GM12878 (cell line): ENCODE measurements at regions not wholly inside any gene's neighbourhood (a gene's known extent, or its start where the extent isn't known, plus 50 kb on each side); places are given as distances from the start of the nearest gene placed in this dataset.

Source experiments
- ATAC-seq: fragments of 200-7000 bp; cut with Tn5 transposase; 3 replicates; pipeline ENCODE4 v1.9.1; 2020; ENCODE audit warnings: mild to moderate bottlenecking, moderate library complexity
- BruUV-seq: library from RNA; stranded (reverse); fragments of 400-500 nt; replicated peaks from 2 replicates; lab custom pipeline; 2021; lab: Mats Ljungman, UMichigan
- CTCF ChIA-PET: fragments of 300-600 bp; sonication (Branson Sonifier 250); formaldehyde crosslinking; extraction: SDS; loops from one replicate; lab custom pipeline; 2021; ENCODE audit warnings: inconsistent platforms; lab: Yijun Ruan, JAX
- POLR2A ChIA-PET: fragments of 350-600 bp; formaldehyde crosslinking; extraction: SDS; loops from one replicate; lab custom pipeline; 2021; ENCODE audit warnings: inconsistent platforms; lab: Charles Lee
- RAD21 ChIA-PET: fragments of 300-600 bp; sonication (Branson Sonifier 250); formaldehyde crosslinking; loops from one replicate; lab custom pipeline; 2023; ENCODE audit warnings: antibody characterized with exemption; ENCODE audit not compliant: unreplicated experiment; lab: Charles Lee
- SMC1A ChIA-PET: fragments of 300-600 bp; sonication (Branson Sonifier 250); formaldehyde crosslinking; loops from one replicate; lab custom pipeline; 2023; ENCODE audit not compliant: unreplicated experiment, uncharacterized antibody; lab: Charles Lee
- DNase-seq: peaks from one replicate; pipeline ENCODE4 v3.0.0-alpha.2; 2011; ENCODE audit warnings: low read depth, low spot score
- FAIRE-seq: peaks from 3 replicates; lab custom pipeline; 2011; peaks lifted over from hg19 to GRCh38; lab: Jason Lieb, UNC
- H2AFZ ChIP-seq: 2 replicates; pipeline ENCODE4 v1.6.0; 2011; ENCODE audit warnings: low read depth, low read length, control low read depth; ENCODE audit not compliant: control insufficient read depth
- H3K27ac ChIP-seq: 2 replicates; pipeline ENCODE4 v1.5.1; 2011; ENCODE audit warnings: control low read depth; ENCODE audit not compliant: control insufficient read depth, insufficient read depth
- H3K27me3 ChIP-seq, 2 experiments: replicated peaks in 1 of 2; 2 replicates each; pipeline versions ENCODE4 v1.6.0 to v1.6.1; 2011; ENCODE audit warnings: low read length in 1 of 2; ENCODE audit not compliant: control insufficient read depth in 2 of 2, insufficient read depth in 2 of 2
- H3K36me3 ChIP-seq, 2 experiments: 2 replicates each; pipeline ENCODE4 v1.5.1; 2011; ENCODE audit warnings: low read length in 1 of 2; ENCODE audit not compliant: control insufficient read depth in 2 of 2, insufficient read depth in 2 of 2
- H3K4me1 ChIP-seq: 2 replicates; pipeline ENCODE4 v1.6.1; 2011; ENCODE audit warnings: mild to moderate bottlenecking, low read length, moderate library complexity, mixed read lengths; ENCODE audit not compliant: control insufficient read depth, insufficient read depth
- H3K4me2 ChIP-seq: 2 replicates; pipeline ENCODE4 v1.6.0; 2011; ENCODE audit warnings: control low read depth; ENCODE audit not compliant: control insufficient read depth, insufficient read depth
- H3K4me3 ChIP-seq: fragments of 200-600 bp; sonication (generic); 2 replicates; pipeline ENCODE4 v1.5.1; 2016
- H3K79me2 ChIP-seq: 2 replicates; pipeline ENCODE4 v1.6.0; 2011; ENCODE audit warnings: low read length; ENCODE audit not compliant: control insufficient read depth, insufficient read depth
- H3K9ac ChIP-seq: 2 replicates; pipeline ENCODE4 v1.8.0; 2011; ENCODE audit warnings: low read length, control low read depth, mixed read lengths; ENCODE audit not compliant: control insufficient read depth, insufficient read depth
- H3K9me3 ChIP-seq: replicated peaks from 3 replicates; pipeline ENCODE4 v1.5.1; 2011; ENCODE audit warnings: mild to moderate bottlenecking, low read length; ENCODE audit not compliant: control insufficient read depth, insufficient read depth
- H4K20me1 ChIP-seq: 2 replicates; pipeline ENCODE4 v1.6.0; 2011; ENCODE audit not compliant: control insufficient read depth, insufficient read depth
- EGR1 ChIP-seq, 2 experiments: IDR thresholded peaks; 1 replicate in 1 of 2; 2 replicates in 1 of 2; pipeline ENCODE4 v1.6.1; 2011 to 2012; ENCODE audit warnings: low read depth in 2 of 2, low read length in 2 of 2, borderline replicate concordance in 1 of 2, mild to moderate bottlenecking in 1 of 2, moderate library complexity in 1 of 2
- LARP7 ChIP-seq: fragments of 450-650 bp; IDR thresholded peaks from 2 replicates; pipeline ENCODE4 v1.6.1; 2017; ENCODE audit warnings: mild to moderate bottlenecking
- NR2C1 ChIP-seq: fragments of 450-650 bp; IDR thresholded peaks from 2 replicates; pipeline ENCODE4 v1.6.1; 2017; ENCODE audit warnings: antibody characterized with exemption, mild to moderate bottlenecking, moderate library complexity
- SP1 ChIP-seq: IDR thresholded peaks from one replicate; pipeline ENCODE4 v1.6.1; 2011; ENCODE audit warnings: low read depth, low read length
- WGBS: methylation state at CpG from one replicate; pipeline ENCODE4 v1.1.6; 2016; ENCODE audit warnings: low lambda C conversion rate; ENCODE audit not compliant: insufficient replicate concordance, insufficient coverage; ENCODE audit errors: missing lambda C conversion rate; 5-methylcytosine and 5-hydroxymethylcytosine counted together
- in situ Hi-C: fragments of 300-500 bp; cut with MboI; formaldehyde crosslinking; loops from 9 replicates; pipeline ENCODE4 v1.14.3; 2018; ENCODE audit warnings: mixed read lengths
- intact Hi-C: fragments of 100-400 bp; cut with micrococcal nuclease; formaldehyde crosslinking; loops from one replicate; pipeline ENCODE4 v1.14.2; 2022; ENCODE audit not compliant: unreplicated experiment
- TF ChIP-seq, protein P1 (sequence below): fragments of 450-650 bp; formaldehyde crosslinking; IDR thresholded peaks from 2 replicates; pipeline ENCODE4 v1.4.0; 2022; ENCODE audit warnings: mild to moderate bottlenecking, moderate library complexity
- TF ChIP-seq, protein P2 (sequence below): IDR thresholded peaks from 2 replicates; pipeline ENCODE4 v1.6.1; 2011; ENCODE audit warnings: borderline replicate concordance, low read depth, mild to moderate bottlenecking, moderate library complexity, mixed read lengths, low read length; ENCODE audit not compliant: insufficient read depth; ENCODE audit errors: extremely low read length
- TF ChIP-seq, protein P3 (sequence below): fragments of 450-650 bp; IDR thresholded peaks from 2 replicates; pipeline ENCODE4 v1.6.1; 2016; ENCODE audit warnings: mild to moderate bottlenecking
- TF ChIP-seq, protein P4 (sequence below): IDR thresholded peaks from 2 replicates; pipeline ENCODE4 v1.6.1; 2012; ENCODE audit warnings: improper control_type of control experiment, low read depth, low read length; ENCODE audit not compliant: insufficient replicate concordance

DNA sequence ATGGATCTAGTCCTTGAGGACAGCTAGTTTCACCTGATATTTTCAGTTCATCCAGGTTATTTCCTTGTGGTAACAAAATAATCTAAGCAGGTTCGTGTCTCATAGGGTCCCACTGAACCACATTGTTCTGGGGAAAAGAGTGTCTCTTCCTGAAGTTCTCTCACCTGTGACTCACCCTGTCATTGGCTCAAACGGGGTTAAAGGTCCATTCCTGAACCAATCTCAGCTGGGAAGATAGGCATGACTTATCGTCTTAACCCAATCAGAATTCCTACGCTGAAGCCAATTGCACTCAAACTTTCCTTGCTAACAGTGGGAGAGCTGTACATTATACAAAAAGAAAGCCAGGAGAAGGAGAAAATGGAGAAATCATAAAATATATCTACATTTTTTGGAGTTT lies 475.8 kb downstream of the TOX3 start (continued):
- TF ChIP-seq, protein P1, sequence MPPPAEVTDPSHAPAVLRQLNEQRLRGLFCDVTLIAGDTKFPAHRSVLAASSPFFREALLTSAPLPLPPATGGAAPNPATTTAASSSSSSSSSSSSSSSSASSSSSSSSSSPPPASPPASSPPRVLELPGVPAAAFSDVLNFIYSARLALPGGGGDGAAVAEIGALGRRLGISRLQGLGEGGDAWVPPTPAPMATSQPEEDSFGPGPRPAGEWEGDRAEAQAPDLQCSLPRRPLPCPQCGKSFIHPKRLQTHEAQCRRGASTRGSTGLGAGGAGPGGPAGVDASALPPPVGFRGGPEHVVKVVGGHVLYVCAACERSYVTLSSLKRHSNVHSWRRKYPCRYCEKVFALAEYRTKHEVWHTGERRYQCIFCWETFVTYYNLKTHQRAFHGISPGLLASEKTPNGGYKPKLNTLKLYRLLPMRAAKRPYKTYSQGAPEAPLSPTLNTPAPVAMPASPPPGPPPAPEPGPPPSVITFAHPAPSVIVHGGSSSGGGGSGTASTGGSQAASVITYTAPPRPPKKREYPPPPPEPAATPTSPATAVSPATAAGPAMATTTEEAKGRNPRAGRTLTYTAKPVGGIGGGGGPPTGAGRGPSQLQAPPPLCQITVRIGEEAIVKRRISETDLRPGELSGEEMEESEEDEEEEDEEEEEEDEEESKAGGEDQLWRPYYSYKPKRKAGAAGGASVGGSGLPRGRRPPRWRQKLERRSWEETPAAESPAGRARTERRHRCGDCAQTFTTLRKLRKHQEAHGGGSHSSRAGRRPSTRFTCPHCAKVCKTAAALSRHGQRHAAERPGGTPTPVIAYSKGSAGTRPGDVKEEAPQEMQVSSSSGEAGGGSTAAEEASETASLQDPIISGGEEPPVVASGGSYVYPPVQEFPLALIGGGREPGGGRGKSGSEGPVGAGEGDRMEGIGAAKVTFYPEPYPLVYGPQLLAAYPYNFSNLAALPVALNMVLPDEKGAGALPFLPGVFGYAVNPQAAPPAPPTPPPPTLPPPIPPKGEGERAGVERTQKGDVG (CRISPR knock-in tag): no peak
- TF ChIP-seq, protein P2, sequence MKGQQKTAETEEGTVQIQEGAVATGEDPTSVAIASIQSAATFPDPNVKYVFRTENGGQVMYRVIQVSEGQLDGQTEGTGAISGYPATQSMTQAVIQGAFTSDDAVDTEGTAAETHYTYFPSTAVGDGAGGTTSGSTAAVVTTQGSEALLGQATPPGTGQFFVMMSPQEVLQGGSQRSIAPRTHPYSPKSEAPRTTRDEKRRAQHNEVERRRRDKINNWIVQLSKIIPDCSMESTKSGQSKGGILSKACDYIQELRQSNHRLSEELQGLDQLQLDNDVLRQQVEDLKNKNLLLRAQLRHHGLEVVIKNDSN: no peak

DNA sequence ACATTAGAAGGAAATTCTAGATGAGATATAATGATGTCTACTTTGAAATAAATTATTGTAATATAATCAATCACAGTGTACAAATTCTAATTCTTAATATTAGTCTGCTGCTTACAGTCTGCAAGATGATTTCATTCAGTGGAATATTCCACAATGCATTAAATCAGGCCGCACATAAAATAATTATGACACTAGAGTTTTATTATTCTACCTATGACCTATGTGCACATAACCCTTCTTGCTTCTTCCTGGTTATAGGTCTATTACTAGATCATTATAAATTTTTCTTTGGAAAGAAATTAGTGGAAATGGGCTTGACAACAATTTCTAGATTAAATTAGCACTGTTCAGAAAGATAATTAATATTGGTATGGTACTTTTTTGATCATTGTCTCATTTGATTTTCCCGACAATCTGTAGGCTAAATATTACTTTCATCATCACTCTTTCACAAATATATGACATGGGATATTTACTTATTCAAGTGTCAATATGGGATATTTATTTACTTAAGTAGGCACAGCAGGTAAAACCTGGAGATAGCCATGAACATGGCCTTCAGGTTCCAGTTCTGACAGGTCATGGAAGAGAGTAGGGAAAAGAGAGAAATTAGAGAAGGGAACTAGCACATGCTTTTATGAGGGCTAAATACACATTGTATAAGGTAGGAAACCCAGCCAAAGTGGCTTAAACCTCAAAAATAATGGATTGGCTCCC lies 476.4 kb downstream of the TOX3 start:
- no peak overlapping the region for H3K4me3 ChIP-seq
- no TSS peak for BruUV-seq
- intact Hi-C loops: no loop called here
- H3K36me3 ChIP-seq: no peaks in the 10 kb centered on the region
- CTCF ChIA-PET: interaction anchor here (1.2 to 4.3 kb wide), 7 partner anchors 121 to 952 kb away, joined by 3 to 28 read pairs (median 4); no protein-coding TSS in a partner anchor
- no peaks in the 10 kb centered on the region for H3K4me1 ChIP-seq
- no peak for DNase-seq
- H3K9me3 ChIP-seq: no peaks in the 10 kb centered on the region
- H4K20me1 ChIP-seq: no peaks in the 10 kb centered on the region
- SMC1A ChIA-PET: interaction anchor here (1.0 to 1.9 kb wide), 3 partner anchors 122 to 844 kb away, joined by 3 to 15 read pairs (median 3); no protein-coding TSS in a partner anchor
- no peak for ATAC-seq
- RAD21 ChIA-PET: interaction anchor here (0.9 kb wide), 1 partner anchor 121 kb away, joined by 4 read pairs; no protein-coding TSS in a partner anchor
- H3K27me3 ChIP-seq: no peaks in the 10 kb centered on the region
- no peaks in the 10 kb centered on the region for H3K79me2 ChIP-seq
- in situ Hi-C loops: no loop called here
- H3K4me2 ChIP-seq: no peak overlapping the region
- no peak overlapping the region for H3K9ac ChIP-seq
- no peak overlapping the region for H2AFZ ChIP-seq
- 33% methylated on average over 2 of the region's 2 CpGs for WGBS
- no peak for FAIRE-seq
- POLR2A ChIA-PET: no interaction called here
- H3K27ac ChIP-seq: no peak overlapping the region
- TF ChIP-seq EGR1 (IDR thresholded peaks at IDR 0.05; ENCODE audit: borderline replicate concordance in 1 of 2, low read depth in 2 of 2, low read length in 2 of 2): no peak
- TF ChIP-seq, protein P3, sequence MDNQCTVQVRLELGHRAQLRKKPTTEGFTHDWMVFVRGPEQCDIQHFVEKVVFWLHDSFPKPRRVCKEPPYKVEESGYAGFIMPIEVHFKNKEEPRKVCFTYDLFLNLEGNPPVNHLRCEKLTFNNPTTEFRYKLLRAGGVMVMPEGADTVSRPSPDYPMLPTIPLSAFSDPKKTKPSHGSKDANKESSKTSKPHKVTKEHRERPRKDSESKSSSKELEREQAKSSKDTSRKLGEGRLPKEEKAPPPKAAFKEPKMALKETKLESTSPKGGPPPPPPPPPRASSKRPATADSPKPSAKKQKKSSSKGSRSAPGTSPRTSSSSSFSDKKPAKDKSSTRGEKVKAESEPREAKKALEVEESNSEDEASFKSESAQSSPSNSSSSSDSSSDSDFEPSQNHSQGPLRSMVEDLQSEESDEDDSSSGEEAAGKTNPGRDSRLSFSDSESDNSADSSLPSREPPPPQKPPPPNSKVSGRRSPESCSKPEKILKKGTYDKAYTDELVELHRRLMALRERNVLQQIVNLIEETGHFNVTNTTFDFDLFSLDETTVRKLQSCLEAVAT: no peak
- no peak for TF ChIP-seq LARP7
- TF ChIP-seq SP1: no peak
- TF ChIP-seq, protein P4, sequence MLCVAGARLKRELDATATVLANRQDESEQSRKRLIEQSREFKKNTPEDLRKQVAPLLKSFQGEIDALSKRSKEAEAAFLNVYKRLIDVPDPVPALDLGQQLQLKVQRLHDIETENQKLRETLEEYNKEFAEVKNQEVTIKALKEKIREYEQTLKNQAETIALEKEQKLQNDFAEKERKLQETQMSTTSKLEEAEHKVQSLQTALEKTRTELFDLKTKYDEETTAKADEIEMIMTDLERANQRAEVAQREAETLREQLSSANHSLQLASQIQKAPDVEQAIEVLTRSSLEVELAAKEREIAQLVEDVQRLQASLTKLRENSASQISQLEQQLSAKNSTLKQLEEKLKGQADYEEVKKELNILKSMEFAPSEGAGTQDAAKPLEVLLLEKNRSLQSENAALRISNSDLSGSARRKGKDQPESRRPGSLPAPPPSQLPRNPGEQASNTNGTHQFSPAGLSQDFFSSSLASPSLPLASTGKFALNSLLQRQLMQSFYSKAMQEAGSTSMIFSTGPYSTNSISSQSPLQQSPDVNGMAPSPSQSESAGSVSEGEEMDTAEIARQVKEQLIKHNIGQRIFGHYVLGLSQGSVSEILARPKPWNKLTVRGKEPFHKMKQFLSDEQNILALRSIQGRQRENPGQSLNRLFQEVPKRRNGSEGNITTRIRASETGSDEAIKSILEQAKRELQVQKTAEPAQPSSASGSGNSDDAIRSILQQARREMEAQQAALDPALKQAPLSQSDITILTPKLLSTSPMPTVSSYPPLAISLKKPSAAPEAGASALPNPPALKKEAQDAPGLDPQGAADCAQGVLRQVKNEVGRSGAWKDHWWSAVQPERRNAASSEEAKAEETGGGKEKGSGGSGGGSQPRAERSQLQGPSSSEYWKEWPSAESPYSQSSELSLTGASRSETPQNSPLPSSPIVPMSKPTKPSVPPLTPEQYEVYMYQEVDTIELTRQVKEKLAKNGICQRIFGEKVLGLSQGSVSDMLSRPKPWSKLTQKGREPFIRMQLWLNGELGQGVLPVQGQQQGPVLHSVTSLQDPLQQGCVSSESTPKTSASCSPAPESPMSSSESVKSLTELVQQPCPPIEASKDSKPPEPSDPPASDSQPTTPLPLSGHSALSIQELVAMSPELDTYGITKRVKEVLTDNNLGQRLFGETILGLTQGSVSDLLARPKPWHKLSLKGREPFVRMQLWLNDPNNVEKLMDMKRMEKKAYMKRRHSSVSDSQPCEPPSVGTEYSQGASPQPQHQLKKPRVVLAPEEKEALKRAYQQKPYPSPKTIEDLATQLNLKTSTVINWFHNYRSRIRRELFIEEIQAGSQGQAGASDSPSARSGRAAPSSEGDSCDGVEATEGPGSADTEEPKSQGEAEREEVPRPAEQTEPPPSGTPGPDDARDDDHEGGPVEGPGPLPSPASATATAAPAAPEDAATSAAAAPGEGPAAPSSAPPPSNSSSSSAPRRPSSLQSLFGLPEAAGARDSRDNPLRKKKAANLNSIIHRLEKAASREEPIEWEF: no peak
- TF ChIP-seq NR2C1: no peak
